Activated B cell treated with CpG ODN at 0.5 μM for 24 hours (primary cell): ENCODE measurements at regions not wholly inside any gene's neighbourhood (a gene's known extent, or its start where the extent isn't known, plus 50 kb on each side); places are given as distances from the start of the nearest gene placed in this dataset.

Experiments used
- ATAC-seq: fragments of 200-7000 bp; cut with Tn5 transposase; one replicate; pipeline ENCODE4 v1.10.0; 2021; ENCODE audit warnings: low read depth, mild to moderate bottlenecking, moderate library complexity
- CTCF ChIA-PET: fragments of 350-600 bp; sonication (Branson Sonifier 250); formaldehyde crosslinking; loops from one replicate; lab custom pipeline; 2021; ENCODE audit warnings: antibody characterized with exemption; lab: Charles Lee
- POLR2A ChIA-PET: fragments of 350-600 bp; sonication (Branson Sonifier 250); formaldehyde crosslinking; loops from one replicate; lab custom pipeline; 2021; ENCODE audit warnings: antibody characterized with exemption; lab: Charles Lee
- DNase-seq: peaks from one replicate; pipeline ENCODE4 v3.0.0; 2022
- H3K27ac Mint-ChIP-seq: one replicate; pipeline ENCODE4 v1.8.0; 2020; ENCODE audit warnings: mixed read lengths
- H3K27me3 Mint-ChIP-seq: one replicate; pipeline ENCODE4 v1.8.0; 2021; ENCODE audit warnings: mixed read lengths
- H3K36me3 Mint-ChIP-seq: one replicate; pipeline ENCODE4 v1.8.0; 2021; ENCODE audit warnings: low read depth, mixed read lengths
- H3K4me1 Mint-ChIP-seq: one replicate; pipeline ENCODE4 v1.8.0; 2021; ENCODE audit warnings: mixed read lengths
- H3K4me3 Mint-ChIP-seq: one replicate; pipeline ENCODE4 v1.8.0; 2020; ENCODE audit warnings: mild to moderate bottlenecking, mixed read lengths
- H3K9me3 Mint-ChIP-seq: one replicate; pipeline ENCODE4 v1.8.0; 2020; ENCODE audit warnings: mixed read lengths
- intact Hi-C: fragments of 100-400 bp; cut with micrococcal nuclease; formaldehyde crosslinking; loops from one replicate; pipeline ENCODE4 v1.15.1; 2024
- TF ChIP-seq, protein P1 (sequence below): fragments of 200-600 bp; IDR thresholded peaks from one replicate; pipeline ENCODE4 v1.8.0; 2022; ENCODE audit warnings: antibody characterized with exemption, mild to moderate bottlenecking

- CTCF ChIA-PET = no interaction called here
- H3K36me3 Mint-ChIP-seq = no peaks in the 10 kb centered on the region
- no peak for ATAC-seq
- peaks cover 8% of the 10 kb centered on the region for H3K9me3 Mint-ChIP-seq
- no peak for DNase-seq
- TF ChIP-seq, protein P1, sequence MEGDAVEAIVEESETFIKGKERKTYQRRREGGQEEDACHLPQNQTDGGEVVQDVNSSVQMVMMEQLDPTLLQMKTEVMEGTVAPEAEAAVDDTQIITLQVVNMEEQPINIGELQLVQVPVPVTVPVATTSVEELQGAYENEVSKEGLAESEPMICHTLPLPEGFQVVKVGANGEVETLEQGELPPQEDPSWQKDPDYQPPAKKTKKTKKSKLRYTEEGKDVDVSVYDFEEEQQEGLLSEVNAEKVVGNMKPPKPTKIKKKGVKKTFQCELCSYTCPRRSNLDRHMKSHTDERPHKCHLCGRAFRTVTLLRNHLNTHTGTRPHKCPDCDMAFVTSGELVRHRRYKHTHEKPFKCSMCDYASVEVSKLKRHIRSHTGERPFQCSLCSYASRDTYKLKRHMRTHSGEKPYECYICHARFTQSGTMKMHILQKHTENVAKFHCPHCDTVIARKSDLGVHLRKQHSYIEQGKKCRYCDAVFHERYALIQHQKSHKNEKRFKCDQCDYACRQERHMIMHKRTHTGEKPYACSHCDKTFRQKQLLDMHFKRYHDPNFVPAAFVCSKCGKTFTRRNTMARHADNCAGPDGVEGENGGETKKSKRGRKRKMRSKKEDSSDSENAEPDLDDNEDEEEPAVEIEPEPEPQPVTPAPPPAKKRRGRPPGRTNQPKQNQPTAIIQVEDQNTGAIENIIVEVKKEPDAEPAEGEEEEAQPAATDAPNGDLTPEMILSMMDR = no peak
- H3K27ac Mint-ChIP-seq = no peak overlapping the region
- no peaks in the 10 kb centered on the region for H3K4me1 Mint-ChIP-seq
- no peaks in the 10 kb centered on the region for H3K27me3 Mint-ChIP-seq
- POLR2A ChIA-PET = no interaction called here
- intact Hi-C loops = no loop called here
- H3K4me3 Mint-ChIP-seq = no peak overlapping the region
These were observed 1006.8 kb upstream of the EEF2KMT start for GRCh38 chr16:6104428-6104827.

DNA sequence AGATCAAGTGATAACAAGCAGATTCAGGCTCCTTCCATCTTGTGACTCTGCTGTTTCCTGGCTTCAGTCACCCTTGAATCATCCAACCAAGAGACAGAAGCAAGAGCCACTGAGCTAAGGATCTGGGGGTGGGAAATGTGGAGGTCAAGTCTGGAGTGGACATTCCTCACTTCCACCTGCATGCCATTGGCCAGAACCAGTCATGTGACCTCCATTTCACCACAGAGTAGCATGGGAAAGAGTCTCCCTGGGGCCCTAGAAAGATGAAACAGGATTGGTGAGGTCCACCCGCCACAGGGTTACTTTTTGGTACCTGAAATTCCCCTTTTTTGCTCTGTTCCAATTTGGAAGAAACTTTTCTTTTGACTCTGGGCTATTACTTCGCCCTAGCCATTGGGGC, 1006.0 kb upstream of the EEF2KMT start:
- Mint-ChIP-seq H3K27ac (no peak overlapping the region), H3K9me3 (peaks cover 8% of the 10 kb centered on the region), H3K4me3 (no peak overlapping the region), H3K4me1 (no peaks in the 10 kb centered on the region), H3K27me3 (no peaks in the 10 kb centered on the region), H3K36me3 (no peaks in the 10 kb centered on the region)
- intact Hi-C loops = no loop called here
- ChIA-PET CTCF (no interaction called here), POLR2A (no interaction called here)
- ATAC-seq = no peak
- no peak for DNase-seq
- TF ChIP-seq, protein P1 = no peak

- Mint-ChIP-seq H3K27ac (no peak overlapping the region), H3K27me3 (no peaks in the 10 kb centered on the region), H3K4me1 (no peaks in the 10 kb centered on the region), H3K36me3 (no peaks in the 10 kb centered on the region), H3K4me3 (no peak overlapping the region), H3K9me3 (peaks cover 10% of the 10 kb centered on the region)
- ChIA-PET POLR2A (no interaction called here), CTCF (no interaction called here)
- DNase-seq (no peak), ATAC-seq (no peak)
- TF ChIP-seq, protein P1 = no peak
- intact Hi-C loops = no loop called here
These were observed 1001.5 kb upstream of the EEF2KMT start for GRCh38 chr16:6099102-6099501.

DNA sequence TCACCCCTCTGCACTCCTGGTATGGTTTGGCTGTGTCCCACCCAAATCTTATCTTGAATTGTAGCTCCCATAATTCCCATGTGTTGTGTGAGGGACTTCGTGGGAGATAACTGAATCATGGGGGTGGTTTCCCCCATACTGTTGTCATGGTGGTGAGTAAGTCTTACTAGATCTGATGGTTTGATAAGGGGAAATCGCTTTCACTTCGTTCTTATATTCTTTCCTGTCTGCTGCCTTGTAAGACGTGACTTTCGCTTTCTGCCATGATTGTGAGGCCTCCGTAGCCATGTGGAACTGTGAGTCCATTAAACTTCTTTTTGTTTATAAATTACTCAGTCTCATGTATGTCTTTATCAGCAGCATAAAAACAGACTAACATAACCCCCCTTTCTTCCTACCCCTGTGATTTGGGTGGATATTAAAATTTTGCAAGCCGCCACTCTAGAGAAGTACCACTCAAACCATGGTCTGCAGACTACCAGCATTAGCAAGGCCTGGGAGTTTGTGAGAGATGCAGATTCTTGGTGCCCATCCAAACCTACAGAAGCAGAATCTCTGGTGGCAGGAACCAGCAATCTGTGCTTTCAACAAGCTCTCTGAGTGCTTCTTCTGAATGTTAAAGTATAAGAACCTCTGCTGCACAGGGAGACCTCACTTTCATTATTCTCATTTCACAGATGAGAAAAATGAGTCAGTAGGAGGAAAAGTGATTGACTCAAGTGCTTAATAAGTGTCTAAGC, 999.5 kb upstream of the EEF2KMT start:
- H3K4me1 Mint-ChIP-seq = no peaks in the 10 kb centered on the region
- ATAC-seq (no peak), DNase-seq (no peak)
- ChIA-PET POLR2A (no interaction called here), CTCF (no interaction called here)
- TF ChIP-seq, protein P1 = no peak
- H3K9me3 Mint-ChIP-seq = peaks cover 10% of the 10 kb centered on the region
- H3K27me3 Mint-ChIP-seq = no peaks in the 10 kb centered on the region
- intact Hi-C loops = no loop called here
- H3K36me3 Mint-ChIP-seq = no peaks in the 10 kb centered on the region
- no peak overlapping the region for H3K27ac Mint-ChIP-seq
- no peak overlapping the region for H3K4me3 Mint-ChIP-seq

- no peak for ATAC-seq
- TF ChIP-seq, protein P1 = no peak
- ChIA-PET POLR2A (no interaction called here), CTCF (no interaction called here)
- DNase-seq = no peak
- Mint-ChIP-seq H3K27ac (no peak overlapping the region), H3K9me3 (peaks cover 14% of the 10 kb centered on the region), H3K36me3 (no peaks in the 10 kb centered on the region), H3K4me1 (no peaks in the 10 kb centered on the region), H3K27me3 (no peaks in the 10 kb centered on the region), H3K4me3 (no peak overlapping the region)
- intact Hi-C loops = no loop called here
These were observed 997.8 kb upstream of the EEF2KMT start for GRCh38 chr16:6095414-6095813.
